ENCODE measurements at regions not wholly inside any gene's neighbourhood (a gene's known extent, or its start where the extent isn't known, plus 50 kb on each side); places are given as distances from the start of the nearest gene placed in this dataset.

DNA sequence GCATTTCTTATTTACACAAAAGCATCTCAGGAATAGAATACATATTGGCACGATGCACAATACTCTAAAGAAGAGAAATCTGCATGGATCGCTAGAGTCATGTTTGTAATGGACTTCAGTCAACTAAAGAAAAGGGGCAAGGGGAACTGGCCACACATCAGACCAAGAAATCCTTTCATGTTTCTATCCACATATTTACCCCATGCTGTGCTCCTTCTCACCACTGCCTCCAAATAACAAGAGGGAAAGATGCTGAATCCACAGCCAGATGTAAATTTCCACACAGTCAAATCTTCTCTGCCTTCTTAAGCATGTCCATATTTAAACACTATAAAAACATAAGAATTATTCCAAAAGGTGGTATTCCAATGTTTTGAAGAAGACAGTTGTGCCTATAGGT lies 67.6 kb downstream of the COX18 start:
- Mint-ChIP-seq H3K4me3 (no peak overlapping the region), H3K27ac (no peak overlapping the region), H3K9me3 (no peaks in the 10 kb centered on the region), H3K4me1 (peaks cover 7% of the 10 kb centered on the region), H3K27me3 (ENCODE audit: insufficient read depth, low read depth) (no peaks in the 10 kb centered on the region), H3K36me3 (no peaks in the 10 kb centered on the region)
- no peak overlapping the region for H3K4me3 ChIP-seq
- no peaks in the 10 kb centered on the region for H3K79me2 ChIP-seq (ENCODE audit: low read depth)
- no peak overlapping the region for H3K27ac ChIP-seq
- no peaks in the 10 kb centered on the region for H3K27me3 ChIP-seq
- H4K20me1 ChIP-seq (ENCODE audit: low read depth), result no peaks in the 10 kb centered on the region
- no peak overlapping the region for H3K4me2 ChIP-seq
- TF ChIP-seq CTCF (IDR thresholded peaks at IDR 0.05), result no peak
- no peak for TF ChIP-seq EZH2 (IDR thresholded peaks at IDR 0.05)
- TF ChIP-seq EZH2phosphoT487 (IDR thresholded peaks at IDR 0.05), result no peak
- no peak overlapping the region for H2AFZ ChIP-seq (replicated peaks)
- H3F3A ChIP-seq (ENCODE audit: low read depth), result no peaks in the 10 kb centered on the region
- no peaks in the 10 kb centered on the region for H3K4me1 ChIP-seq
- H3K9ac ChIP-seq, result no peak overlapping the region
- DNase-seq (ENCODE audit: low spot score), result no peak
- no peaks in the 10 kb centered on the region for H3K36me3 ChIP-seq
- no peaks in the 10 kb centered on the region for H3K9me3 ChIP-seq (ENCODE audit: low read depth)

- no peaks in the 10 kb centered on the region for H3K36me3 Mint-ChIP-seq
- H3K27me3 Mint-ChIP-seq (ENCODE audit: insufficient read depth, low read depth), result no peaks in the 10 kb centered on the region
- Histone ChIP-seq H3K4me2 (no peak overlapping the region), H3K27ac (no peak overlapping the region), H3K36me3 (no peaks in the 10 kb centered on the region), H3K27me3 (no peaks in the 10 kb centered on the region), H4K20me1 (ENCODE audit: low read depth) (no peaks in the 10 kb centered on the region), H2AFZ (replicated peaks) (no peak overlapping the region), H3K4me3 (no peak overlapping the region), H3F3A (ENCODE audit: low read depth) (no peaks in the 10 kb centered on the region), H3K4me1 (no peaks in the 10 kb centered on the region), H3K9me3 (ENCODE audit: low read depth) (no peaks in the 10 kb centered on the region), H3K9ac (no peak overlapping the region), H3K79me2 (ENCODE audit: low read depth) (no peaks in the 10 kb centered on the region)
- no peak for DNase-seq (ENCODE audit: low spot score)
- peaks cover 7% of the 10 kb centered on the region for H3K4me1 Mint-ChIP-seq
- no peaks in the 10 kb centered on the region for H3K9me3 Mint-ChIP-seq
- H3K27ac Mint-ChIP-seq, result no peak overlapping the region
- no peak overlapping the region for H3K4me3 Mint-ChIP-seq
- TF ChIP-seq EZH2 (IDR thresholded peaks at IDR 0.05) (no peak), EZH2phosphoT487 (IDR thresholded peaks at IDR 0.05) (no peak), CTCF (IDR thresholded peaks at IDR 0.05) (no peak)
Measured at GRCh38 chr4:72997409-72997808, 72.1 kb downstream of the COX18 start.

DNA sequence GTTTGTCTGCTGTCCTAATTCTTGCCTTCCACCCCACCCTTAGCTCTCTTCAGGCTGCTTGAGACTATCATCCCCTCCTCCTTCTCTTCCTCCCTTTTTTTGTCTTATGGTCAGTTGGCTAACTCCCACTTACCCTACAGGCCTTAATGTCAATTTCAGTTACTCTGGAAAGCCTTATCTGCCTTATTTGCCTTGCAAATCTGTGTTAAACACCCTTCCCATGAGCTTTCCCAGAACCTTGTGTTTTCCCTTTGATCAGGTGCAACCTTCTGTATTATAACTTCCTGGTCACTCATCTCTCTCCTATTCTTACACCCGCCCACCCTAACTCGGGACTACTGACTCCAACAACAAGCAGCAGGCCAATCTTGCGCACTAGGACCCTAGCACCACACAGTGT lies 74.8 kb downstream of the COX18 start:
- H3K4me3 ChIP-seq, result no peak overlapping the region
- TF ChIP-seq EZH2phosphoT487 (IDR thresholded peaks at IDR 0.05), result no peak
- no peak for TF ChIP-seq CTCF (IDR thresholded peaks at IDR 0.05)
- no peak for TF ChIP-seq EZH2 (IDR thresholded peaks at IDR 0.05)
- Mint-ChIP-seq H3K9me3 (no peaks in the 10 kb centered on the region), H3K27me3 (ENCODE audit: insufficient read depth, low read depth) (no peaks in the 10 kb centered on the region), H3K4me1 (no peaks in the 10 kb centered on the region), H3K36me3 (no peaks in the 10 kb centered on the region), H3K4me3 (no peak overlapping the region), H3K27ac (peak overlapping the region; percentile 52)
- no peak overlapping the region for H2AFZ ChIP-seq (replicated peaks)
- no peak overlapping the region for H3K27ac ChIP-seq
- DNase-seq (ENCODE audit: low spot score), result no peak
- H3K27me3 ChIP-seq, result no peaks in the 10 kb centered on the region
- H3K36me3 ChIP-seq, result no peaks in the 10 kb centered on the region
- no peaks in the 10 kb centered on the region for H3F3A ChIP-seq (ENCODE audit: low read depth)
- H4K20me1 ChIP-seq (ENCODE audit: low read depth), result no peaks in the 10 kb centered on the region
- no peak overlapping the region for H3K4me2 ChIP-seq
- no peaks in the 10 kb centered on the region for H3K9me3 ChIP-seq (ENCODE audit: low read depth)
- no peak overlapping the region for H3K9ac ChIP-seq
- H3K4me1 ChIP-seq, result no peaks in the 10 kb centered on the region
- H3K79me2 ChIP-seq (ENCODE audit: low read depth), result no peaks in the 10 kb centered on the region

DNA sequence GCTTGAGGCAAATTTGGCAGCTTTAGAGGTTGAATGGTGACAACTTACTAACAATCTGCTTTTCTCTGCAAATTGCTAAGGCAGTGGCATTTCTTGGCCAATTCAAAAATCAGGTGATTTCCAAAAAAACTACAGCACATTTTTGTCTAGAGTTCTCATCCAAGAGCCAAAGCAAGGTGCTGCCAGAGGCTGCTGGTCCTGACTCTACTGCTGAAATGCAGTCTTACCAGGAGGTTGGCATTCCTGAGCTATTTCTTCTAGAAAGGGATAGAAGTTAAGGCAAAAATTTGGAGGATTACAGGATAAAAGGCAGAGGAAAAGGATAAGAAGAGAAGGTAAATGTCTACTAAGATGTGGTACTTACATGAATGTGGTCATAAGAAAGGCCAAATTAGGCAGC lies 75.6 kb downstream of the COX18 start:
- Histone ChIP-seq H3K79me2 (ENCODE audit: low read depth) (no peaks in the 10 kb centered on the region), H3K9me3 (ENCODE audit: low read depth) (no peaks in the 10 kb centered on the region), H3F3A (ENCODE audit: low read depth) (no peaks in the 10 kb centered on the region), H3K4me1 (no peaks in the 10 kb centered on the region), H2AFZ (replicated peaks) (no peak overlapping the region), H3K36me3 (no peaks in the 10 kb centered on the region), H3K4me3 (no peak overlapping the region), H3K9ac (no peak overlapping the region), H4K20me1 (ENCODE audit: low read depth) (no peaks in the 10 kb centered on the region), H3K4me2 (no peak overlapping the region), H3K27ac (no peak overlapping the region), H3K27me3 (no peaks in the 10 kb centered on the region)
- no peak for TF ChIP-seq EZH2phosphoT487 (IDR thresholded peaks at IDR 0.05)
- no peak for TF ChIP-seq CTCF (IDR thresholded peaks at IDR 0.05)
- no peak for TF ChIP-seq EZH2 (IDR thresholded peaks at IDR 0.05)
- Mint-ChIP-seq H3K4me3 (no peak overlapping the region), H3K36me3 (no peaks in the 10 kb centered on the region), H3K9me3 (no peaks in the 10 kb centered on the region), H3K27me3 (ENCODE audit: insufficient read depth, low read depth) (no peaks in the 10 kb centered on the region), H3K27ac (no peak overlapping the region), H3K4me1 (no peaks in the 10 kb centered on the region)
- DNase-seq (ENCODE audit: low spot score), result no peak
